ENCODE measurements at regions not wholly inside any gene's neighbourhood (a gene's known extent, or its start where the extent isn't known, plus 50 kb on each side); places are given as distances from the start of the nearest gene placed in this dataset.

GRCh38 chr2:59176737-59177136, 935.6 kb upstream of the FANCL start:
- Histone ChIP-seq H3K4me3 (ENCODE audit: low read length) (no peak overlapping the region), H3K4me1 (ENCODE audit: insufficient read depth, low read length) (no peaks in the 10 kb centered on the region), H3K27ac (ENCODE audit: low read depth in 1 of 2, low read length in 2 of 2) (no peak overlapping the region), H3K36me3 (ENCODE audit: insufficient read depth, low read length) (no peaks in the 10 kb centered on the region), H3K27me3 (ENCODE audit: control insufficient read depth in 1 of 2, insufficient read depth in 2 of 2, low read length in 2 of 2) (no peaks in the 10 kb centered on the region), H3K9me3 (ENCODE audit: control insufficient read depth in 1 of 2, insufficient read depth in 1 of 2, low read length in 2 of 2) (peaks cover 0 to 9% of the 10 kb centered on the region in 2 experiments)
- Mint-ChIP-seq H3K4me1 (ENCODE audit: low read depth) (no peaks in the 10 kb centered on the region), H3K9me3 (no peaks in the 10 kb centered on the region), H3K27ac (no peak overlapping the region), H3K36me3 (ENCODE audit: low read depth) (no peaks in the 10 kb centered on the region), H3K4me3 (no peak overlapping the region), H3K27me3 (no peaks in the 10 kb centered on the region)
- intact Hi-C loops (cut with DNase I, micrococcal nuclease) = no loop called here
- CTCF ChIA-PET = no interaction called here
- POLR2A ChIA-PET = no interaction called here
- TF ChIP-seq CTCF (IDR thresholded peaks at IDR 0.05) = no peak
- DNase-seq = no peak
- ATAC-seq (ENCODE audit: poor library complexity) = no peak

- Mint-ChIP-seq H3K4me1 (ENCODE audit: low read depth) (no peaks in the 10 kb centered on the region), H3K27ac (no peak overlapping the region), H3K9me3 (no peaks in the 10 kb centered on the region), H3K36me3 (ENCODE audit: low read depth) (no peaks in the 10 kb centered on the region), H3K4me3 (no peak overlapping the region), H3K27me3 (no peaks in the 10 kb centered on the region)
- ChIA-PET CTCF (no interaction called here), POLR2A (no interaction called here)
- H3K36me3 ChIP-seq (ENCODE audit: insufficient read depth, low read length) = no peaks in the 10 kb centered on the region
- ATAC-seq (ENCODE audit: poor library complexity) = no peak
- H3K4me3 ChIP-seq (ENCODE audit: low read length) = no peak overlapping the region
- no peak overlapping the region for H3K27ac ChIP-seq (ENCODE audit: low read depth in 1 of 2, low read length in 2 of 2)
- H3K4me1 ChIP-seq (ENCODE audit: insufficient read depth, low read length) = no peaks in the 10 kb centered on the region
- no peak for TF ChIP-seq CTCF (IDR thresholded peaks at IDR 0.05)
- H3K9me3 ChIP-seq (ENCODE audit: control insufficient read depth in 1 of 2, insufficient read depth in 1 of 2, low read length in 2 of 2) = peaks cover 0 to 9% of the 10 kb centered on the region in 2 experiments
- intact Hi-C loops (cut with DNase I, micrococcal nuclease) = no loop called here
- DNase-seq = no peak
- H3K27me3 ChIP-seq (ENCODE audit: control insufficient read depth in 1 of 2, insufficient read depth in 2 of 2, low read length in 2 of 2) = no peaks in the 10 kb centered on the region
Observed at GRCh38 chr2:59174536-59175243, 933.6 kb upstream of the FANCL start.

- Histone ChIP-seq H3K27ac (ENCODE audit: low read depth in 1 of 2, low read length in 2 of 2) (no peak overlapping the region), H3K4me3 (ENCODE audit: low read length) (no peak overlapping the region), H3K27me3 (ENCODE audit: control insufficient read depth in 1 of 2, insufficient read depth in 2 of 2, low read length in 2 of 2) (no peaks in the 10 kb centered on the region), H3K4me1 (ENCODE audit: insufficient read depth, low read length) (no peaks in the 10 kb centered on the region), H3K36me3 (ENCODE audit: insufficient read depth, low read length) (no peaks in the 10 kb centered on the region), H3K9me3 (ENCODE audit: control insufficient read depth in 1 of 2, insufficient read depth in 1 of 2, low read length in 2 of 2) (peaks cover 0 to 9% of the 10 kb centered on the region in 2 experiments)
- no peak for TF ChIP-seq CTCF (IDR thresholded peaks at IDR 0.05)
- H3K36me3 Mint-ChIP-seq (ENCODE audit: low read depth) = no peaks in the 10 kb centered on the region
- POLR2A ChIA-PET = no interaction called here
- DNase-seq (no peak), ATAC-seq (ENCODE audit: poor library complexity) (no peak)
- no peaks in the 10 kb centered on the region for H3K27me3 Mint-ChIP-seq
- no peaks in the 10 kb centered on the region for H3K4me1 Mint-ChIP-seq (ENCODE audit: low read depth)
- intact Hi-C loops (cut with DNase I, micrococcal nuclease) = no loop called here
- no peak overlapping the region for H3K4me3 Mint-ChIP-seq
- H3K9me3 Mint-ChIP-seq = no peaks in the 10 kb centered on the region
- no peak overlapping the region for H3K27ac Mint-ChIP-seq
- CTCF ChIA-PET = no interaction called here
Observed at GRCh38 chr2:59173325-59173724, 932.2 kb upstream of the FANCL start.

Measured in CD4-positive, alpha-beta T cell (primary cell).